Heart right ventricle (tissue), 16 donors: ENCODE measurements at regions not wholly inside any gene's neighbourhood (a gene's known extent, or its start where the extent isn't known, plus 50 kb on each side); places are given as distances from the start of the nearest gene placed in this dataset.

Experiments
- ATAC-seq, 8 donors: fragments of 200-7000 bp; cut with Tn5 transposase; one replicate each; pipeline ENCODE4 v1.9.1; 2020; ENCODE audit warnings: mild to moderate bottlenecking in 8 of 8, moderate library complexity in 8 of 8, moderate number of reproducible peaks in 1 of 8
- DNase-seq, 2 donors: peaks; one replicate each; pipeline ENCODE4 v3.0.0-alpha.2; 2020
- H3K27ac ChIP-seq, 10 donors: fragments of 200-600 bp; sonication (generic) in 2 of 10; one replicate each; pipeline versions ENCODE4 v1.5.0 to v1.8.0; 2020 to 2022; ENCODE audit warnings: mild to moderate bottlenecking in 3 of 10
- H3K27me3 ChIP-seq, 7 donors: fragments of 200-600 bp; one replicate each; pipeline ENCODE4 v1.8.0; 2021 to 2022; ENCODE audit warnings: mild to moderate bottlenecking in 2 of 7
- H3K36me3 ChIP-seq, 9 donors: fragments of 200-600 bp; sonication (generic) in 1 of 9; one replicate each; pipeline versions ENCODE4 v1.5.0 to v1.8.0; 2020 to 2022; ENCODE audit warnings: mild to moderate bottlenecking in 2 of 9
- H3K4me1 ChIP-seq, 9 donors: fragments of 200-600 bp; sonication (generic) in 1 of 9; one replicate each; pipeline versions ENCODE4 v1.5.0 to v1.8.0; 2020 to 2022; ENCODE audit warnings: mild to moderate bottlenecking in 4 of 9
- H3K4me3 ChIP-seq, 10 donors: fragments of 200-600 bp; sonication (generic) in 2 of 10; one replicate each; pipeline versions ENCODE4 v1.5.0 to v1.8.0; 2020 to 2022; ENCODE audit warnings: mild to moderate bottlenecking in 7 of 10, moderate library complexity in 2 of 10
- H3K9me3 ChIP-seq, 11 donors: fragments of 200-600 bp in 10 of 11; sonication (generic) in 2 of 11; one replicate each; pipeline versions ENCODE4 v1.5.0 to v1.8.0; 2013 to 2022; ENCODE audit warnings: mild to moderate bottlenecking in 2 of 11, control low read depth in 1 of 11, moderate library complexity in 1 of 11
- WGBS, 2 donors: extraction: QIAGEN DNeasy Blood & Tissue Kit; methylation state at CpG; one replicate each; pipeline ENCODE4 v1.1.7; 2013; ENCODE audit warnings: inconsistent platforms in 1 of 2; 5-methylcytosine and 5-hydroxymethylcytosine counted together
- intact Hi-C, 10 donors: fragments of 100-400 bp; cut with DNase I; formaldehyde crosslinking; loops; one replicate each; pipeline versions ENCODE4 v1.11.1 to v1.14.2; 2022
- TF ChIP-seq, protein P1 (sequence below), 9 donors: fragments of 200-600 bp; sonication (generic) in 2 of 9; IDR thresholded peaks; one replicate each; pipeline versions ENCODE4 v1.5.0 to v1.8.0; 2021 to 2022; ENCODE audit warnings: antibody characterized with exemption in 9 of 9, mild to moderate bottlenecking in 5 of 9, moderate library complexity in 1 of 9
- donor health status: Arrhythmogenic right ventricular cardiomyopathy.
- donor health status: ischemic (EF 13 %, LVEDD 7.1; RV severe dilation, severe dysfunction).
- donor health status: healthy with polysubstance abuse.
- donor health status: DM: no; HTN: yes; CAD: no.
- donor health status: DM: no; HTN: no; CAD: no.
- donor health status: ischemic (EF 25% LVEDD 6.9; RV normal size, moderate dysfunction).
- donor health status: ischemic (EF 25% LVEDD 5.7; RV mildly dilated, moderate dysfunction).
- donor health status: healthy.
- donor health status: DM: yes; HTN: yes; CAD: no.
- donor health status: Ischemic cardiomyopathy.
- donor health status: ischemic (EF 35%, LVEDD 5.7; RV mildly dilated, moderate dysfunction).
- donor health status: nonischemic (EF 11% LVEDD 7.7; RV severe dilation, severe dysfunction).
- donor health status: DM: yes; HTN: yes; CAD: no.
- donor health status: PGD.
- donor health status: ischemic (EF 29% LVEDD 5.4; RV normal size, mild dysfunction).
- donor health status: nonischemic (EF 23%, LVEDD 6.1; RV moderate dilation, normal function).

DNA sequence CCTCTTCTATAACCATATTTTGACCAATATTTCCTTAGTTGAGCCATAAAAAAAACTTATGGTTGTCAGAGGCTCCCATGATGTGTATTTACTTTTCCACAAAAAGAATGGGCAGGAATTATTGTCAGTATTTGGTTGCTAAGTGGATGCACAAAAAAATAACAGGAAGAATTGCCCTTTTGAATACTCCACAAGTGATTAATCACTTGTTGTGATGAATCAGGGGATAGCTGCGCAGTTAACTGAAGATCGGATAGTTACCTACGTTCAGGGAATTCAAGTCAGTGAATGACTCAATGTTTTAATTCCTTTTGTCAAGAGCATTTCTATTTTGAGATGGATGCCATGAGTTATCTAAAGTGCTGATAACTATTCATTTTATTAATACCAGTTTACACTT is 785.2 kb upstream of the B3GALT2 start:
- peaks cover 0 to 4% (median 0%) of the 10 kb centered on the region in 11 donors for H3K9me3 ChIP-seq
- H3K27ac ChIP-seq: peak overlapping the region in 5 of 10 donors; percentile 5 to 57 (median 45)
- no peaks in the 10 kb centered on the region for H3K4me1 ChIP-seq
- 38 to 60% methylated on average over 3 of the region's 3 CpGs for WGBS, 2 donors
- ATAC-seq: peak in 5 of 8 donors; percentile 33 to 86 (median 47)
- H3K36me3 ChIP-seq: no peaks in the 10 kb centered on the region
- DNase-seq: no peak
- no peaks in the 10 kb centered on the region for H3K27me3 ChIP-seq
- H3K4me3 ChIP-seq: no peak overlapping the region
- TF ChIP-seq, protein P1, sequence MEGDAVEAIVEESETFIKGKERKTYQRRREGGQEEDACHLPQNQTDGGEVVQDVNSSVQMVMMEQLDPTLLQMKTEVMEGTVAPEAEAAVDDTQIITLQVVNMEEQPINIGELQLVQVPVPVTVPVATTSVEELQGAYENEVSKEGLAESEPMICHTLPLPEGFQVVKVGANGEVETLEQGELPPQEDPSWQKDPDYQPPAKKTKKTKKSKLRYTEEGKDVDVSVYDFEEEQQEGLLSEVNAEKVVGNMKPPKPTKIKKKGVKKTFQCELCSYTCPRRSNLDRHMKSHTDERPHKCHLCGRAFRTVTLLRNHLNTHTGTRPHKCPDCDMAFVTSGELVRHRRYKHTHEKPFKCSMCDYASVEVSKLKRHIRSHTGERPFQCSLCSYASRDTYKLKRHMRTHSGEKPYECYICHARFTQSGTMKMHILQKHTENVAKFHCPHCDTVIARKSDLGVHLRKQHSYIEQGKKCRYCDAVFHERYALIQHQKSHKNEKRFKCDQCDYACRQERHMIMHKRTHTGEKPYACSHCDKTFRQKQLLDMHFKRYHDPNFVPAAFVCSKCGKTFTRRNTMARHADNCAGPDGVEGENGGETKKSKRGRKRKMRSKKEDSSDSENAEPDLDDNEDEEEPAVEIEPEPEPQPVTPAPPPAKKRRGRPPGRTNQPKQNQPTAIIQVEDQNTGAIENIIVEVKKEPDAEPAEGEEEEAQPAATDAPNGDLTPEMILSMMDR (IDR thresholded peaks at IDR 0.05): no peak
- intact Hi-C loops: loop anchor here in 2 of 10 donors (5.0 to 10.0 kb wide), 2 partner anchors 83 to 96 kb away; no protein-coding TSS in a partner anchor

DNA sequence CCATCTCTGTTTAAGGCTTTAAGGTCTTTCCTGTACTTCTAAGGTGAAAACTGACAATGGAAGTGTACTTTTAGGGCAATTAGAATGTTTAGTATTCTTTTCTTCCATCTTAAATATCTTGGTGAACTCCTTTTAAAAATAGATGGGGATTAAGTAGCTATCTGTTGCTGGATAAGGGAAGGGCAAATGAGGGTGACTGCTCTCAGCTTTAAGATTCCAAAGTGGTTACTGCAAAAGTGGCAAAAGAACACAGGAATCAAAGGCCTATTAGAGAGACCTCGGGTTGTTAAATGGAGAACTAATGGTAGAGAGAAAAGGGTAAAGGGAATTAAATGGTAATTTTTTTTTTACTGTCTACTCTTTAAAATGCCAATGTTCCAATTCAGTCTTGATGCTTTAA is 774.1 kb upstream of the B3GALT2 start:
- H3K4me3 ChIP-seq: no peak overlapping the region
- H3K27ac ChIP-seq: peak overlapping the region in 8 of 10 donors; percentile 35 to 74 (median 62)
- TF ChIP-seq, protein P1 (IDR thresholded peaks at IDR 0.05): no peak
- peaks cover 0 to 11% (median 0%) of the 10 kb centered on the region in 9 donors for H3K4me1 ChIP-seq
- H3K9me3 ChIP-seq: peaks cover 0 to 21% (median 0%) of the 10 kb centered on the region in 11 donors
- no peaks in the 10 kb centered on the region for H3K27me3 ChIP-seq
- ATAC-seq (peak in 5 of 8 donors; percentile 59 to 85 (median 70)), DNase-seq (no peak)
- no peaks in the 10 kb centered on the region for H3K36me3 ChIP-seq
- intact Hi-C loops: loop anchor here in 1 of 10 donors (10.0 kb wide), 1 partner anchor 104 kb away; no protein-coding TSS in a partner anchor
- WGBS, 2 donors: 24 to 30% methylated on average over 1 of the region's 1 CpG

DNA sequence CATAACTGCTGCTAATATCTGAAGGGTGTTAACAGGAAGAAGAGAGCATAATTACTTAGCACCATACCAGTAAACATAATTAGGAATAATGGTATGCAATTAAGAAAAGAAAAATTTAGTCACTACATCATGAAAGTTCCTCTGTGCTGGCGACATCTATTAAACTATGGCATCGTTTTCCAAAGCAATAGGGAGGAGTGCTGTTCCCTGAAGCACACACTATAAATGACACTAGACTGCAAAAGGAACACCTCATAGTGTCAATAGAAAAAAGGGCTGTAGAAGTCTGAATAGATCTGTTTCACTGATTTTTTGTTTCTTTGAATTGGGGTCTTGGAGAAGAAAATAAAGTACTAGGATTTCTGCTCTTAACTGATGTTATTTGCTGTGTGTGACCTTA is 773.6 kb upstream of the B3GALT2 start:
- no peak overlapping the region for H3K4me3 ChIP-seq
- H3K36me3 ChIP-seq: no peaks in the 10 kb centered on the region
- intact Hi-C loops: loop anchor here in 1 of 10 donors (10.0 kb wide), 1 partner anchor 105 kb away; no protein-coding TSS in a partner anchor
- H3K9me3 ChIP-seq: peaks cover 0 to 21% (median 0%) of the 10 kb centered on the region in 11 donors
- no peaks in the 10 kb centered on the region for H3K27me3 ChIP-seq
- peak overlapping the region in 8 of 10 donors; percentile 35 to 74 (median 62) for H3K27ac ChIP-seq
- 53 to 55% methylated on average over 2 of the region's 2 CpGs for WGBS, 2 donors
- peaks cover 0 to 11% (median 0%) of the 10 kb centered on the region in 9 donors for H3K4me1 ChIP-seq
- DNase-seq (no peak), ATAC-seq (peak in 3 of 8 donors; percentile 39 to 74 (median 53))
- TF ChIP-seq, protein P1 (IDR thresholded peaks at IDR 0.05): no peak

DNA sequence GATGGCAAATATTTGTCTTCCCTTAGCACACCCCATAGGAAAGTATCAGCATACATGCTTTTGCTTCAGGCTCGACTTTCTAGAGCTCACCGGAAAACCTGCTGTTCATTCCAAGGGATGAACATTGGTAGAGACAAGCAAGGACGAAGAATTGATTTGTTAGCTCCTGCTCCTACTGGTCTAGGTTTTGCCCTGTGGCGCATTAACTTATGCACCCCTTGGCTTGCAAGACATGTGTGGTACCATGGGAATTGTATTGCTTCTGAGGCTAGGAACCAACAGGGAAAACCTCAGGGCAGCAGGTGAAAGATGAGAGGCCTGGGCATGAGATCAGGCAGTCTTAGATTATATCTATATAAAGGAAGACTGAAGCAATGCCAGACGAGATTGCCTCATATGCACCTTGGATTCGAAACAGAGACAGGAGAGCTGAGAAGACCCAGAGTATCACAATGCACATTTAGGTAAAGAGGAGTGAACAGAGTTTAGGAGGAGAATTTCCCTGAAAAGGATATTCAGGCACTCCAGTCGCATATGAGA is 771.2 kb upstream of the B3GALT2 start:
- intact Hi-C loops: loop anchor here in 3 of 10 donors (10.0 kb wide), 2 partner anchors 283 to 773 kb away; partner anchors contain the start of gene B3GALT2 (in 2 of the 3)
- H3K27ac ChIP-seq: no peak overlapping the region
- no peak overlapping the region for H3K4me3 ChIP-seq
- WGBS, 2 donors: 72 to 74% methylated on average over 7 of the region's 7 CpGs
- ATAC-seq: no peak
- H3K4me1 ChIP-seq: peaks cover 0 to 17% (median 0%) of the 10 kb centered on the region in 9 donors
- no peaks in the 10 kb centered on the region for H3K36me3 ChIP-seq
- DNase-seq: no peak
- peaks cover 0 to 21% (median 0%) of the 10 kb centered on the region in 11 donors for H3K9me3 ChIP-seq
- no peaks in the 10 kb centered on the region for H3K27me3 ChIP-seq
- TF ChIP-seq, protein P1 (IDR thresholded peaks at IDR 0.05): no peak
